NCI-H128 (cell line): ENCODE measurements at regions not wholly inside any gene's neighbourhood (a gene's known extent, or its start where the extent isn't known, plus 50 kb on each side); places are given as distances from the start of the nearest gene placed in this dataset.
"Not testable (repeated sequence)": the region's sequence is repeated elsewhere in the genome, so short reads cannot be mapped to it uniquely, and the experiment has no call there.

Source experiments
- DNase-seq: peaks from one replicate; lab custom pipeline; 2025; ENCODE audit not compliant: unreplicated experiment; lab: John Stamatoyannopoulos, UW

DNA sequence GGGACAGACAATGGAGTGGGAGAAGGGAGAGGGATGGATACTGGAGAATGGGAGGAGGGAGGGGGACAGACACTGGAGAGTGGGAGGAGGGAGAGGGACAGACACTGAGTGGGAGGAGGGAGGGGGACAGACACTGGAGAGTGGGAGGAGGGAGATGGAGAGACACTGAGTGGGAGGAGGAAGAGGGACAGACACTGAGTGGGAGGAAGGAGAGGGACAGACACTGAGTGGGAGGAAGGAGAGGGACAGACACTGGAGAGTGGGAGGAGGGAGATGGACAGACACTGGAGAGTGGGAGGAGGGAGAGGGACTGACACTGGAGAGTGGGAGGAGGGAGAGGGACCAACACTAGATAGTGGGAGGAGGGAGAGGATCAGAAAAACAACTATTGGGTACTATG is 426.7 kb upstream of the PMFBP1 start:
- DNase-seq, result no peak

DNA sequence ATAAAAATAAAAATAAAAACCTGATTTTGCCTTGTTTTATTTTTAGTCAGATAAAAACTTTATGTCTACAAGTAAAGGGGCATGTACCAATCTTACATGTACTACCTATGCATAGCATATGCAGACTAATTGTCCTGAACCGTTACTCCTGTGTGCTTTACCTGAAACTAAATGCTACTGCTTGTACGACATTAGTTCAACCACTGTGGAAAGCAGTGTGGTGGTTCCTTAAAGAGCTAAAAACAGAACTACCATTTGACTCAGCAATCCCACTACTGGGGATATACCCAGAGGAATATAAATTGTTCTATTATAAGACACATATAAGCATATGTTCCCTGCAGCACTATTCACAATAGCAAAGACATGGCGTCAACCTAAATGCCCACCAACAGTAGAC is 426.0 kb upstream of the PMFBP1 start:
- no peak for DNase-seq

DNA sequence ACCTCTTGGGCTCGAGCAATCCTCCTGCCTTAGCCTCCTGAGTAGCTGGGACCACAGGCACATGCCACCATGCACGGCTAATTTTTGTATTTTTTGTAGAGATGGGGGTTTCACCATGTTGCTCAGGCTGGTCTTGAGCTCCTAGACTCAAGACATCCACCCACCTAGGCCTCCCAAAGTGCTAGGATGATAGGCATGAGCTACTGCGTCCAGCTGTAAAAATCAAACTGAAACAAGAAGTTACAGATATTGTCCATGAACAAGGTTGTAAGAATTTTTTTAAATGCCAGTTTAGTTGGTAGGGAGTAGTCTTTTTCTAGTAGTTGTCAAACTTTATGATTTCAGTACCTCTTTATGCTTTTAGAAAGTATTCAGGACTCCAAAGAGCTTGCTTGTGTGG is 424.4 kb upstream of the PMFBP1 start:
- no peak for DNase-seq

DNA sequence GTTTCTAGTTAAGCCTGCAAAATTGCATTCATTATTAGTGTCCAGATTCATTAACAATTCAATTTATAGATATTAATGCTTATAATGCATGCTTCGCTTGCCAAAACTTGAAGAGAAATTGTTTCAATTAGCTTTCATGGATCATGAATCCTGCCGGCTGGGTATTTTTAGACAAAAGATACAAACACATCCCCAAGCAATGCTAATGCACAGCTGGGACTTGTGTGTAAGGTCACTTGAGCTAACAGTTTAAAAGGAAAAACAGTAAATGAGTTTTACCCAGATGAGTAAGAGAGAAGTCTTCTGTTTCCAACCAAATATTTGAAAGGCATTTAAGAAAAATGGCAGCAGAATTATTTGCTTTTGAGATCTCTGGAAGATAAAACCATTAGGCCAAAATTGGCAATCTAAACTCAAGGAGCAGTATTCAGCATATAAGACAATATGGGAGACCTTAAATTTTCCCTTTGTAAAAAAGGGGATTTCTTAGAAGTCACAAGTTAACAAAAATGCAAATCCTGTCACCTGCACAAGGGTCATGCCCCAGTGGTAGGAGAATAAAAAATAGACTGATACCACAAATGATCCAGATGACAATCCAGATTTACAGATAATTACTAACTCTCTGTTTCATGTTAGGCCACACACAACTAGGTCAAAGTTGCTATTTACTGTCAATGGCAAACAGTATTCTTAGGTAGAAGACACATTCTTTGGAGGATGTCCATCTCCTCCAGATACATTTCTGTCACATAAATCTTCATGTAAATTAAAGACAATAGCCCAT is 418.4 kb upstream of the PMFBP1 start:
- DNase-seq, result no peak

DNA sequence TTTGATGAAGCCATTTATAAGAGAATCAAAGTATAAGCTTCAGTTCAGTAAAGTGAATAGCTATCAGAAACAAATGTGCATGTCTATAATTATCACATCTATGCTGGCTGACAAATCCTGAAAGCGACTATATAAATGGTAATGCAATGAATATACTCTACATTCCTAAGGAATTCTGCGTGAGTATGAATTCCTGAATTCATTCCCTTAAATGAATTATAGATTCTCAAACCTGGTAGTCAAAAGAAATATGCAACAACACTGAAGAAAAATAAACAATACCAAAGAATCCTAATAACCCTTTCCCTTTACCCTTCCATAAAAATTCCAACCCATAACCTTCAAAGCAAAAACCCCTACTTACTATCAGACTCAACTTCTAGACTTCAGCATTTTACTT is 416.6 kb upstream of the PMFBP1 start:
- no peak for DNase-seq

DNA sequence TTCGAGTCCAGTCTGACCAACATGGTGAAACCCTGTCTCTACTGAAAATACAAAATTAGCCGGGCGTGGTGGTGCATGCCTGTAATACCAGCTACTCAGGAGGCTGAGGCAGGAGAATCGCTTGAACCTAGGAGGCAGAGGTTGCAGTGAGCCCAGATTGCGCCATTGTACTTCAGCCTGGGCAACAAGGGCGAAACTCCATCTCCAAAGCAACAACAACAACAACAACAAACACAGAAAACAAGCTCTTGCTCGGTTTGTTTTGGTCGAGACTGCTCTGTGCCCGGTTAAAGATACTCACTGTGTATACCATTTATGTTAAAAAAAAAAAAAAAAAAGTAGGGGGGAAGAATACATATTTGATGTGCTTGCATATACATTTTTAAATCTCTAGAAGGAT is 406.1 kb upstream of the PMFBP1 start:
- not testable (repeated sequence) for DNase-seq

DNA sequence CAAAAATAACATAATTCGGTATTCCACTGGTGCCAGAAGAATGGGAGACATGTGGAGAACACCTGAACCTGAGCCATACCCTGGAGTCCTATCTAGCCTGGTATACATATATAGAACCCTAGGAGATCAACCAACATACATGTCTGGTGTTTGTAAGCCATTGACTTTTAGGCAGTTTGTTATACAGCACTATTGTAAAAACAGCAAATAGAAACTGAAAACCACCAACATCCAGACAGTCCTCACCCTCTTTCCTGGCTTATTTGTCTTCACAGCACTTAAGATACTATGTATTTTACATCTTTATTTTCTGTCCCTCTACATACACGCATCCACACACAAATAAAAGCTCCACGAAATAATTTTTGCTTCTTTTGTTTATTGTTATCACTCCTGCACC is 404.2 kb upstream of the PMFBP1 start:
- no peak for DNase-seq

DNA sequence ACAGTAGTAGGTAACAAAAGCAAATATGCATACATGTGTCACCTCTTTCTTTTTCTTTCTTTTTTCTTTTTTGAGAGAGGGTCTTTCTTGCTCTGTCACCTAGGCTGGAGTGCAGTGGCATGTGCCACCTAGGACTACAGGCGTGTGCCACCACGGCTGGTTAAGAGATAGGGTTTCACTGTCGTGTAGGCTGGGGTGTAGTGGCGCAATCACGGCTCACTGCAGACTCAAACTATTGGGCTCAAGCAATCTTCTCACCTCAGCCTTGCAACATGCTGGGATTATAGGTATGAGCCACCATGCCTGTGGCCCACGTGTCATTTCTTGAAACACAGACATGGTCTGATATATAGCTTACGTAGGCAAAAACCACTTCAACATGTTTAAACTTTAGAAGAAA is 397.7 kb upstream of the PMFBP1 start:
- DNase-seq, result no peak

DNA sequence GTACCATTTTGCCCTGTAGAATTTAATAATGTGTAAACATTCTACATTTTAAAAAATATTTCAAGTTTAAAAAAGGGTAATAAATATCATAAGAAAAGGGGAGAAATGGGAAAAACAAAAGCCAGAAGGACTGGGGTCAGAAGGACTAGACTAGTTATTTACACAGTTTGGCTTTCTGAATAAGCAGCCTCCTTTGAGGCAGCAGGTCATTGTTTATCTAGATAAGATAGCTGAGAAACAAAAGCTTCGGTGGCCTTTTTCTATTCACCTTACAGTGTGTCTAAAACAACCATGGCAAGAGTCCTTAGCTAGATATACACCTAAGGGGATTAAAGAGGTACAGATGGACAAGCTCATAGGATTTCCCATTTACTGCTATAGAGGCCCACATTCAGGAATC is 396.5 kb upstream of the PMFBP1 start:
- no peak for DNase-seq

DNA sequence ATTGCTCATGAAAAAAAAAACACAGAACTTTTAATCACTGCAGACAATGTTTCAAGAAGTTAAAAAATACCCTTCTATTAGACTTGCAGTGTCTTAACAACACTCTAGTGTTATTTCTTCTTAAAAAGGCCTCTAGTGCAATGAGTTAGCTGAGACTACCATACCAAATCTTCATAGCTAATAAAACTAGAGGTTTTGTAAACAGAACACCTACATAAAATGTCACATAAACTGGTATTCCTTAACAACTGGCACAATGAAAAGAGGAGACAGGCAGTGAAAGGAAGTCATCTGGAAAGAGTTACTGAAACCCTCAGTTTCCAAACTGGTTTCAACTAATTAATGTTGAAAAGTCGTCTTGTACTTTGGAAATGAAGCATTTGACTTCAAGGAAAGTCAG is 394.2 kb upstream of the PMFBP1 start:
- DNase-seq, result no peak

DNA sequence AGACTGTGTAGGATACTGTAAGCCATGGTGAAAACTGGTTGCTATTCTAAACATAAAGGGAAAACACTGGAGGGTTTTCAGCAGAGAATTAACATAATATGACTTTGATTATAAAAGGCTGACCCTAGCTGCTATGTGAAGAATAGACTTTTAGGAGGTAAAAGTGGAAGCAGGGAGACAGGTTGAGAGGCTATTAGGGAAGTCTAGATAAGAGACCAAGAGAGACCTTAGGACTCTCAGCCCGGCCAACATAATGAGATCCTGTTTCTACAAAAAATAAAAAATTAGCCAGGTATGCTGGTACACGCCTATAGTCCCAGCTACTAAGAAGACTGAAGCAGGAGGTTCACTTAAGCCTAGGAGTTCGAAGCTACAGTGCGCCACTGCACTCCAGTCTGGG is 393.2 kb upstream of the PMFBP1 start:
- DNase-seq, result no peak

DNA sequence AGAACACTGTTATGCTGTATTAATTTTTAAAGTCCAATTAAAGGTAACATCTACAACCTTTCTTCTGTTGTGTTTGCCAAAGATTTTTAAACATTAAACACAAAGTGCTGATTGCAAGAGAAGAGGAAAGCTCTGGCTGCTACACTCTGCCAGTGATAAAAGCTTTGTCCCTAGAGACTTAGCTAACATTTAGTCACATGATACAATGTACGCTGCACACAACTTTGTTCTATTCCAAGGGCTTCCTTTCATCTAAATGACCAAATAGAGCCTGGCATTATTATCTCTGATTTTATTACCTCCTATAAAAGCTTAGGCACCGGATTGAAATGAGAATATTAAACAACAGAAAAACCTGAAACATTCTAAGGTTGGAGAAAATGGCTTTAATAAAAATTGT is 388.7 kb upstream of the PMFBP1 start:
- DNase-seq, result no peak

DNA sequence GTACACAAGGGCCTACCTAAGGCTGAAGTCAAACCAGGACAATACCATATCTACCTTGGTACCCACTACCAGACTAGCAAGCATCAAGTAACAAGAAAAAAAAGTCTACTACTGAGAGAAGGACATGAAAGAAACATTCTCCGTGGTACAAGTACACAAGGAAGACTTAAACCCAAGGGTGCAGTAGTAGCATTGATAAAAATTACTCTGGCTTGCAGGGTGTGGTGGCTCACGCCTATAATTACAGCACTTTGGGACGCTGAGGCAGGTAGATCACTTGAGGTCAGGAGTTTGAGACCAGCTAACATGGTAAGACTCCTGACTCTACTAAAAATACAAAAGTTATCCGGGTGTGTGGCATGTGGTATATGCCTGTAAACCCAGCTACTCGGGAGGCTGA is 386.5 kb upstream of the PMFBP1 start:
- no peak for DNase-seq

DNA sequence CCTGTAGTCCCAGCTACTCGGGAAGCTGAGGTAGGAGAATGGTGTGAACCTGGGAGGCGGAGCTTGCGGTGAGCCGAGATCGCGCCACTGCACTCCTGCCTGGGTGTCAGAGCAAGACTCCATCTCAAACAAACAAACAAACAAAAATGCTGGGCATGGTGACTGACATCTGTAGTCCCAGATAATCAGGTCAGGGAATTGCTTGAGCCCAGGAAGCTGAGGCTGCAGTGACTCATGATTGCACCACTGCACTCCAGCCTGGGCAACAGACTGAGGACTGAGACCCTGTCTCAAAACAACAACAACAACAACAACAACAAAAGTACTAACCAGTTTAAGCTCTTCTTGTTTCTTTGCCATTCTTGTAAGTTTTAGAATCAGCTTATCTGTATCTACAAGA is 383.0 kb upstream of the PMFBP1 start:
- DNase-seq, result no peak

DNA sequence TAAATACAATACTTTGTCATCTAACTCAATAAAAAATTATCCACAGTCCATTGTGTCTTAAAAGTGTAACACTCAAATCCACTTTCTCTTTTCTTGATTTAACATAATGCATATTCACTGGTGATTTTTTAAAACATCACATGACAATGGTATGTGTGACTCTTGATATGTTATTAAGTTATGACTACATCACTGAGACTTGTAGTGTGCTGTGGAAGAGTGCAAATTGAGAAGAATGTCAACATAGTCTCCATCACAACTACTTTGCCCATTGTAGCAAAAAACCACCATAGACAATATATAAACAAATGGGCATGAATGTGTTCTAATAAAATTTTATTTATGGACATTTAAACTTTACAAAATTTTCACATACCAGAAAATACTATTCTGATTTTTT is 380.7 kb upstream of the PMFBP1 start:
- no peak for DNase-seq

DNA sequence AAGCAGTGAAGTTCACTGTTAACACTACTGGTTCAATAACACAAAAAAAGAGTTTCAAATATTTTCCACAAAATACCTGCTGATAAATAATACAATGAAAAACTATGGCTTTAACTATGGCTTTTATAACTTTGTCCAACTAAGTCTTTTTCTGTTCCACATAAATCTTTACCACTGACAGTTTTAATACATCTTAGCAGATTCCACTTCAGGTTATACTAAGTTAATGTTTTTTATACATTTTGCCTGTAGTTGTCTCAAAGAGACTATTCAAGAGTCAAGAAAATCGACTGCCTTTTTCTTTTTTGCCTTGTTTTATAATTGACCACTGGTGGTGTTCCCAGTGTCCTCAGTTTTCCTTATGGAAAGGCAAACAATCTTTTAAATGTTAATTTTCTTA is 379.7 kb upstream of the PMFBP1 start:
- no peak for DNase-seq

DNA sequence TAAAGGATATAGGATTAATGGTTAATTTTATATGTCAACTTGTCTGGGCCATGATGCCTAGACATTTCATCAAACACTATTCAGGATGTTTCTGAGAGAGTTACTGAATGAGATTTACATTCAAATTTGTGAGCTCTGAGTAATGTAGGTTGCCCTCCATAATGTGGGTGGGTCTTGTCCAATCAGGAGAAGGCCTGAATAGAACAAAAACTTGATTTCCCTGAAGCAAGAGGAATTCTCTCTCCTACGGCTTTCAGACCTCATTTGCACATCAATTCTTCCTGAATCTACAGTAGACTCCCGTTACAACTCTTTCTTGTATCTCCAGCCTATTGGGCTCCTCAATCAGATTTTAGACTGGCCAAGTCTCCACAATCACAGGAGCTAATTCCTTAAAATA is 377.9 kb upstream of the PMFBP1 start:
- no peak for DNase-seq

DNA sequence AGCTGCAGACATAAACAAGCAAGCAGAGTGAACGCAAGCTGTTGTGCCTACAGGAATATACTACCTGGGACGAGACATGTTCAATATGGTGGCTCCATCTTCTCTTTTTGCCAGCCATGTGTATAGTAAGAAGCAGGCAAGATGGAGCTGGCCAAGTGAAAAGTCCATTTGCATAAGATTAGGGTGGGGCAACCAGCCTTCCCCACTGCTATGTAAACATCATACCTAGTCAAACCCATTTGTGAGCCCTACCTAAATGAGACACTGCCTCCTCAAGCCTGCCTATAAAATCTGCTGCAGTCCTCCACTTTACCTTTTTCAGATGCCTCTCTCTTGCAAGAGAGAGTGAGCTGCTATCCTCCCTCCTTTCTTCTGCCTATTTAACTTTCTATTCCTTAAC is 370.1 kb upstream of the PMFBP1 start:
- DNase-seq, result no peak

DNA sequence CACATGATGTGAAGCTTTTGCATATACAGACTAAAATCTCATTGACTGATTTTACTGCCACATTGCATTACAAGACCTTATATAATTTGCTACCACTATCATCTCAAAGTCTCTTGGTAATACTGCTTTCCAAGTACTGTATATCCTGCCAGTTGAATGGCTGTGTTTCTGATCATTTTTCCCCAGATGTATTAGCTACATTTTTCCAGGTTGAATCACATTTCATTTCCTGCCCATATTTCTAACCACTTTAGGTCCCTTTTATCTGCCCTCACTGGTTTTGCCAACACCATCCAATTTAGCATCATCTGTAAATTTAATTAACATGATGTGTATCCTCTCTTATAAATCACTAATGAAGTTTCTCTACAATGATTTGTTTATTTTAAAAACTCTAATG is 365.7 kb upstream of the PMFBP1 start:
- no peak for DNase-seq

DNA sequence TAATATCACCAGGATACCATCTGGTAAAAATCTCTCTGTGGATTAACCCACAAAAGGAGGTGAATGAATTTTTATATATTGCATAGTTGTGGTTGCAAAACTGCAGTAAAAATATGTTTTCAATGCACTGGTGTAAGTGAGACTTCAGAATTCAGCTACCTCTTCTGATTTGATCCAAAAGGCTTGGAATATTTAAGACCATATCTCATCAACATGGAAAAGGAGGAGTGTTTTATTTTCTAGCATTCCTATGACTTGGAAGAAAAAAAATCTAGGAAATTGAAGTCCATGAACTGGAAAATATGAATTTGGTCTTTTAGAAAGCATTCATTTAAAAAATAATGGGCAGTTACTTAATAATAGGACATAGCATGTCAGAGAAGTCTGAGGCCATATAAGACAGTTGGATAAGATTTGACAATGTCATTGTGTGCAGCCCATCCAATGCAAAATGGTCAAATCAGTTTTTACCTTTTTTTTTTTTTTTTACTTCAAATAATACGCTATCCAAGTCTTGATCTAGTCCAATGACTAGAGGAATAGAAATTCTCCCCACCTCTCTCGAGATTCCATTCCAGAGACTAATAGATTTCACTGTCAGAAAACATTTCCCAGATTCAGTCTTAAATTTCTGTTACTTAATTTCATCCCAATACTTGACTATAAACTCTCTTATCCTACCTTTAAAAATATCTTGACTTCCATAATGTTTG is 364.9 kb upstream of the PMFBP1 start:
- no peak for DNase-seq

DNA sequence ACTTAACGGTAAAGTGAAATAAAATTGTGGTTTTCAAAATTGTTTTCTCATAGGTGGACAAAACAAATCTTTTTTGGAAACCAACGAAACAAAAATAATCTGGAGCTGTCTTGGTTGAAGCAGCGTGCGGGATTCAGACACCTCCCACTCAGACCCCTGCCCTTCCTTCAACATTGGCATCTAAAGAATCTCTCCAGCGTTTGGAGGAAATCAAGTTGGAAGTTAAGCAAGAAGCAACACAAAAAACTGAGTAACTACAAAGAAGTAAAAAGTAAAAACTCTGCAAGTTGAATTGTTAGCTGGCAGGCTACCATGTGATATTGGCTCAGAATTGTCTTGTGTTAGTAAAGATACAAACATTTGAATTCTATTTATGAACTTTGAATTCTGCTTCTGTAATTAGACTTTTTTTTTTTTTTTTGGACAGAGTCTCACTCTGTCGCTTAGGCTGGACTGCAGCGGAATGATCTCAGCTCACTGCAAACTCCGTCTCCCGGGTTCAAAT is 361.0 kb upstream of the PMFBP1 start:
- DNase-seq, result no peak

DNA sequence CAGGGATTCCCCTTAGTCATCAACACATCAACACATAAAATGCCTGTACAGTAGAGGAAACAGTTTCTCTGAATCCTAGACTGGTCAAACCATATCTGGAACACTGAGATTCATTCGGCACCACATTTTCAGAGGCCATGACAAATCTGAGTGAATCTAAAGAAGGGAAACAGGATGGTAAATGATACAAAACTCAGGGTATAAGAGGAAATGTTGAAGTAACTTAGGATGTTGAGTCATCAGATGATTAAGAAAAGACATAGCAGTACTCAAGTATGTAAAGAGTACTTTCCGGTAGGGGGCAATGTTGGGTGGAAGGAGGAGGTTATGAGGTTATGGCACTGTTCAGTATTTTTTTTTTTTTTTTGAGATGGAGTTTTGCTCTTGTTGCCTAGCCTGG is 358.5 kb upstream of the PMFBP1 start:
- no peak for DNase-seq

DNA sequence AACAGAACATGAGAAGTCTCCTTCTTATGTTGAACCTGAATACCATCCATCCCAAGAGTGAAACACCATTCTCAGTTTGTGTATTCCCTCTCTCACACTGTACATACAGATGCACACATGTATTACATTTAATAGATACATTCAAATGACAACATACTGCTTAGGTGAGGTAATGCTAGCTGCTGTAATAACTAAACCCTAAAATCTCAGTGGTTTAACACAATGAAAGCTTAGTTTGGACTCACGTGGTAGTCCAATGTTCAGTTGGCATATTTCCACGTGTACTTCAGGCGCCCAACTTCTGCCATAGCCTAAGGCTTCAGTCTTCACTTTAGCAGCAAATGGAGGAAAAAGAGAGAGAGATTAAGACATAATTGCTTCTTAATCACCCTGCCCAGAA is 351.1 kb upstream of the PMFBP1 start:
- no peak for DNase-seq
